NCI-H2029 treated with DMSO at 0.1 percent for 48 hours (cell line): ENCODE measurements at regions not wholly inside any gene's neighbourhood (a gene's known extent, or its start where the extent isn't known, plus 50 kb on each side); places are given as distances from the start of the nearest gene placed in this dataset.
"Not testable (repeated sequence)": the region's sequence is repeated elsewhere in the genome, so short reads cannot be mapped to it uniquely, and the experiment has no call there.

ENCODE experiments used
- DNase-seq: peaks from one replicate; lab custom pipeline; 2025; lab: John Stamatoyannopoulos, UW

GRCh38 chr13:76620036-76620435, 266.2 kb downstream of the KCTD12 start:
- DNase-seq: no peak

- DNase-seq: no peak
Observed at GRCh38 chr13:76619631-76620030, 266.6 kb downstream of the KCTD12 start.

GRCh38 chr13:76610819-76611415, 275.3 kb downstream of the KCTD12 start:
- DNase-seq: no peak

GRCh38 chr13:76609643-76610042, 276.6 kb downstream of the KCTD12 start:
- no peak for DNase-seq

GRCh38 chr13:76607866-76608265, 278.3 kb downstream of the KCTD12 start:
- DNase-seq: no peak

- DNase-seq: no peak
Observed at GRCh38 chr13:76600081-76600480, 286.1 kb downstream of the KCTD12 start.

GRCh38 chr13:76597868-76598267, 288.3 kb downstream of the KCTD12 start:
- DNase-seq: no peak

GRCh38 chr13:76596216-76596615, 290.0 kb downstream of the KCTD12 start:
- DNase-seq: no peak

GRCh38 chr13:76594435-76594834, 291.8 kb downstream of the KCTD12 start:
- no peak for DNase-seq

- no peak for DNase-seq
Observed at GRCh38 chr13:76586842-76587241, 299.4 kb downstream of the KCTD12 start.

- no peak for DNase-seq
Observed at GRCh38 chr13:76579701-76580100, 306.5 kb downstream of the KCTD12 start.

GRCh38 chr13:76575634-76576033, 310.6 kb downstream of the KCTD12 start:
- not testable (repeated sequence) for DNase-seq

GRCh38 chr13:76570510-76570971, 315.7 kb downstream of the KCTD12 start:
- no peak for DNase-seq

- DNase-seq: no peak
Observed at GRCh38 chr13:76556627-76557026, 329.6 kb downstream of the KCTD12 start.

- DNase-seq: no peak
Observed at GRCh38 chr13:76552807-76553206, 333.4 kb downstream of the KCTD12 start.

- no peak for DNase-seq
Observed at GRCh38 chr13:76552041-76552772, 334.0 kb downstream of the KCTD12 start.

- no peak for DNase-seq
Observed at GRCh38 chr13:76542176-76542575, 344.0 kb downstream of the KCTD12 start.

- no peak for DNase-seq
Observed at GRCh38 chr13:76538004-76538403, 348.2 kb downstream of the KCTD12 start.

GRCh38 chr13:76533251-76533650, 353.0 kb downstream of the KCTD12 start:
- DNase-seq: no peak

GRCh38 chr13:76527041-76527440, 359.2 kb downstream of the KCTD12 start:
- no peak for DNase-seq

- DNase-seq: no peak
Observed at GRCh38 chr13:76523740-76524340, 362.4 kb downstream of the KCTD12 start.

GRCh38 chr13:76522083-76522755, 364.0 kb downstream of the KCTD12 start:
- DNase-seq: no peak

GRCh38 chr13:76519685-76520084, 366.5 kb downstream of the KCTD12 start:
- DNase-seq: no peak
